Type B pancreatic cell (in vitro differentiated cells): ENCODE measurements at regions not wholly inside any gene's neighbourhood (a gene's known extent, or its start where the extent isn't known, plus 50 kb on each side); places are given as distances from the start of the nearest gene placed in this dataset.
A peak's percentile ranks its signal among the peaks of the same experiment; 100 is the strongest.

Source experiments
- DNase-seq: peaks from one replicate; pipeline ENCODE4 v3.0.0; 2021; ENCODE audit warnings: mixed read lengths; ENCODE audit not compliant: unreplicated experiment; ENCODE audit errors: extremely low spot score
- H3K27ac Mint-ChIP-seq: 2 replicates; pipeline ENCODE4 v1.8.0; 2021; ENCODE audit warnings: mild to moderate bottlenecking, mixed read lengths
- H3K27me3 Mint-ChIP-seq: 2 replicates; pipeline ENCODE4 v1.8.0; 2021; ENCODE audit warnings: mixed read lengths
- H3K36me3 Mint-ChIP-seq: 2 replicates; pipeline ENCODE4 v1.8.0; 2021; ENCODE audit warnings: mixed read lengths
- H3K4me1 Mint-ChIP-seq: one replicate; pipeline ENCODE4 v1.8.0; 2021; ENCODE audit warnings: mixed read lengths; ENCODE audit not compliant: unreplicated experiment
- H3K4me3 Mint-ChIP-seq: 2 replicates; pipeline ENCODE4 v1.8.0; 2021; ENCODE audit warnings: mild to moderate bottlenecking, mixed read lengths
- H3K9me3 Mint-ChIP-seq: 2 replicates; pipeline ENCODE4 v1.8.0; 2021; ENCODE audit warnings: mixed read lengths
- TF ChIP-seq, protein P1 (sequence below): fragments of 200-600 bp; sonication (generic); conservative IDR thresholded peaks from 2 replicates; pipeline ENCODE4 v1.5.0; 2021; ENCODE audit warnings: antibody characterized with exemption, mild to moderate bottlenecking

DNA sequence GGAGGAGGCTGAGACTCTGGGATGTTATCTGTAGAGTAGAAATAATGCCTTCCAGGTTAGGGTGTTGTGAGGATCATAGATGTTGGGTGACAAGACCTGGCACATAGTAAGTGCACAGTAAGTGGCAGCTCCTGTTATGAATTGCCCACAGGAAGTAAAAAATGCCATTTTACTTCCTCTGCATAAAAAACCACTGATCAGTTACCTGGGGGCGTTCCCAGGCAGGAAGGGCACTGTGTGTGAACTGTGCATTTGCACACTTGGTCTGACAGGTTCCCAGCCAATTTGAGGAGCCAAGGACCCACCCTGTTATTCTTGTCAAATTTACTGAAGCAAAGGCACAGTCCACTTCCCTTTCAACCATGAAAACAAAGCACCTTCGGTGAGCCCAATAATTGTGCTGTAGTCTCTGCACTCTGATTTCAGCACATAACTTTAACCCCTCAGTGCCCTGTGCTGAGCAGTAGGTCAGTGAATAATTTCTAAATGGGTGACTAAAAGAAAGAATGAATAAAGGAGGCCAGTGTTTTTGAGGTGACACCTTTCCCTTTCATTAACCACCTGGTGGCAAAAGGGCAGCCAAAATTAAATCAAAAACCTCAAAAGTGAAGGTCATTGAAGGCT lies 85.8 kb upstream of the ARHGEF3 start:
- Mint-ChIP-seq H3K4me3 (peak overlapping the region; percentile 44), H3K36me3 (no peaks in the 10 kb centered on the region), H3K27ac (peak overlapping the region; percentile 62), H3K27me3 (no peaks in the 10 kb centered on the region), H3K9me3 (no peaks in the 10 kb centered on the region), H3K4me1 (peaks cover 28% of the 10 kb centered on the region)
- TF ChIP-seq, protein P1, sequence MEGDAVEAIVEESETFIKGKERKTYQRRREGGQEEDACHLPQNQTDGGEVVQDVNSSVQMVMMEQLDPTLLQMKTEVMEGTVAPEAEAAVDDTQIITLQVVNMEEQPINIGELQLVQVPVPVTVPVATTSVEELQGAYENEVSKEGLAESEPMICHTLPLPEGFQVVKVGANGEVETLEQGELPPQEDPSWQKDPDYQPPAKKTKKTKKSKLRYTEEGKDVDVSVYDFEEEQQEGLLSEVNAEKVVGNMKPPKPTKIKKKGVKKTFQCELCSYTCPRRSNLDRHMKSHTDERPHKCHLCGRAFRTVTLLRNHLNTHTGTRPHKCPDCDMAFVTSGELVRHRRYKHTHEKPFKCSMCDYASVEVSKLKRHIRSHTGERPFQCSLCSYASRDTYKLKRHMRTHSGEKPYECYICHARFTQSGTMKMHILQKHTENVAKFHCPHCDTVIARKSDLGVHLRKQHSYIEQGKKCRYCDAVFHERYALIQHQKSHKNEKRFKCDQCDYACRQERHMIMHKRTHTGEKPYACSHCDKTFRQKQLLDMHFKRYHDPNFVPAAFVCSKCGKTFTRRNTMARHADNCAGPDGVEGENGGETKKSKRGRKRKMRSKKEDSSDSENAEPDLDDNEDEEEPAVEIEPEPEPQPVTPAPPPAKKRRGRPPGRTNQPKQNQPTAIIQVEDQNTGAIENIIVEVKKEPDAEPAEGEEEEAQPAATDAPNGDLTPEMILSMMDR: no peak
- no peak for DNase-seq

DNA sequence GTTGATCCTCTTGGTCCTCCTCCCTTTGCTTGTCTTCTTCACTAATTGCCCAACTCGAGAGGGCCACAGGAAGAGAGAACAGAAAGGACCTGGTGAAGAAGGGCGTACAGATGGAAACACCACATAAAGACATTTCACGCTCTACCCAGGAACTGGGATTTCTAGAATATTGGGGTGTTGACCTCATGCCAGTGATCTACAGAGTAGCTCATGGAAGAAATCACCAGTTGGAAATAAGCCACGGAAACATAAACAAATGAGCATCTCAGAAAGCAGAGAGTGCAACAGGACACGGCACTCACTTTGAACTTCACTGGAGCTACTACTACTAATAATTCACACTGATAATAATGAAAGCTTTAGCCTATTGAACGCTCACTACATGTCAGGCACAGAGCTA lies 84.6 kb upstream of the ARHGEF3 start:
- TF ChIP-seq, protein P1: no peak
- DNase-seq: no peak
- Mint-ChIP-seq H3K4me3 (no peak overlapping the region), H3K27me3 (no peaks in the 10 kb centered on the region), H3K9me3 (no peaks in the 10 kb centered on the region), H3K4me1 (peaks cover 28% of the 10 kb centered on the region), H3K27ac (no peak overlapping the region), H3K36me3 (no peaks in the 10 kb centered on the region)

DNA sequence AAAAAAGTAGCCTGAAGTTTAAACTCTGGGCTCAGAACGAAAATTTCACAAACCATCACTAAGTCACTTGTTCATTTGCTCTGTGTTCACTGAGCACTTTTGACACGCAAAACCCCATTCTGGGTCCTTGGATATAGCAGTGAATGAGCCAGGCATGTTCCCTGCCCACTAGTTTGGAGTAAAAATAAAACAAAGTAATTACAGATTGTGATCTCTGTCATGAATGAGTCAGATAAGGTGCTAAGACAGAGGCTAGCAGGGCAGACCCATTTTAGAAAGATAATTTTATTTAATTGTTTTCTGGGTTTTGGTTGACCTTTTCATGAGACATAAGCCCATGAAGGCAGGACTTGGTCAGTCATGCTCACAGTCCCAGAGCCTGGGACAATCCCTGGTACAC lies 84.1 kb upstream of the ARHGEF3 start:
- TF ChIP-seq, protein P1: no peak
- H3K4me3 Mint-ChIP-seq: no peak overlapping the region
- H3K9me3 Mint-ChIP-seq: no peaks in the 10 kb centered on the region
- peaks cover 24% of the 10 kb centered on the region for H3K4me1 Mint-ChIP-seq
- DNase-seq: no peak
- no peaks in the 10 kb centered on the region for H3K36me3 Mint-ChIP-seq
- H3K27me3 Mint-ChIP-seq: no peaks in the 10 kb centered on the region
- no peak overlapping the region for H3K27ac Mint-ChIP-seq

DNA sequence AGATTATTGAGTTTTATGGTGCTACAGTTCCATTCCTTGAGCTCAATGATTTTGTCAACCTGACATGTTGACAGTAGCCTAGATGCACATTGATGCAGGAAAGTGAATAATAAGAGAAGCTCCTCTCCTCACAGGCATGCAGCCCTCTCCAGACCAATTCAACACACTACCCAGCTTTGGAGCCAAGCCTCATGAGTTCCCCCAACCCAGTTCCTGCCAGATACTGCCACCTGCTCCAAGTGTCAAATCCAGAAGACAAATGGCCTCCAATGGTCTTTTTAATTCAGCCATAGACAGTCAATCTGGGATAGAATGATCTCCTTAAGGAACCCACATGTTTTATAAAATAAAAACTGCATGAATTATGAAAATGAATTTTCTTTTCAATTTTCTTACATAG lies 83.7 kb upstream of the ARHGEF3 start:
- no peak for DNase-seq
- no peaks in the 10 kb centered on the region for H3K9me3 Mint-ChIP-seq
- TF ChIP-seq, protein P1: no peak
- H3K27ac Mint-ChIP-seq: peak overlapping the region; percentile 22
- no peak overlapping the region for H3K4me3 Mint-ChIP-seq
- H3K36me3 Mint-ChIP-seq: no peaks in the 10 kb centered on the region
- peaks cover 19% of the 10 kb centered on the region for H3K4me1 Mint-ChIP-seq
- H3K27me3 Mint-ChIP-seq: no peaks in the 10 kb centered on the region

DNA sequence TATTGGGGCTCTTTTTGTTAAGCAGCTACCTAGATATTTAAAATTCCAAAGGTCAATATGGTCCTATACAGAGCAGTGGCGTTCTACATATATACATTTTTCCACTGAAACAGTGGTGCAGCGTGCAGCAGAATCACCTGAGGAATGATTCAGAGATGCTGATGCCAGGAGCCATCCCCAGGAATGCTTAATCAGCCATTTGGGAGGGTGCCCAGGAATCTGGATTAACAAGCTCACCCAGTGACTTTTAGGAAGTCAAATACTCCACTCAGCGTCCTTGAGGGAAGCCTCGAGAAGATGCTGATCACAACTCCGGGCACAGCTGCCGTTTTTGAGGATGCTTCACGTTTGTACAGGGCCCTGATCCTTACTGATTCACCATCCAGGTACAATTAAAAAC lies 82.6 kb upstream of the ARHGEF3 start:
- DNase-seq: no peak
- Mint-ChIP-seq H3K36me3 (no peaks in the 10 kb centered on the region), H3K4me1 (peaks cover 22% of the 10 kb centered on the region), H3K9me3 (no peaks in the 10 kb centered on the region), H3K27ac (no peak overlapping the region), H3K4me3 (no peak overlapping the region), H3K27me3 (no peaks in the 10 kb centered on the region)
- TF ChIP-seq, protein P1: no peak

DNA sequence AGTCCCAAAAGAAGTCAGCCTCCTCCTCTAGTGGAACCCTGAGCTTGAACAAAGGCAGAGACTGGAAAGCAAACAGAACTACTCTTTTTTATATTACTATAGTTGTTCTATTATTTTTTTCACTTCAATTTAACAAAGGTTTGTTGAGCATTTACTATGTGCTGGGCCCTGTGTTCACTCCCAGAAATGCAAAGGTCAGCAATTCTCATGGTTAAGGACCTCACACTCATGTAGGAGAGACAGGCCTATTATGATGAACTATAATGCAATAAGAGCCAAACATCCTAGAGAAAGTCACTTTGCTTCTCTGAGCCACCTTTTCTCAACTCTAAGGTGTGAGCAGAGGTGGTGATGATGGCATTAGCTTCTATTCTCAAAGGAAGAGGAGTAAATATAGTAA lies 82.1 kb upstream of the ARHGEF3 start:
- TF ChIP-seq, protein P1: no peak
- Mint-ChIP-seq H3K9me3 (no peaks in the 10 kb centered on the region), H3K4me3 (no peak overlapping the region), H3K4me1 (peaks cover 17% of the 10 kb centered on the region), H3K27ac (no peak overlapping the region), H3K36me3 (no peaks in the 10 kb centered on the region), H3K27me3 (no peaks in the 10 kb centered on the region)
- DNase-seq: no peak
